ENCODE measurements at regions not wholly inside any gene's neighbourhood (a gene's known extent, or its start where the extent isn't known, plus 50 kb on each side); places are given as distances from the start of the nearest gene placed in this dataset.

- TF ChIP-seq CTCF (IDR thresholded peaks at IDR 0.05; ENCODE audit: low read length) (no peak), EZH2 (IDR thresholded peaks at IDR 0.05; ENCODE audit: borderline replicate concordance, low read length) (no peak)
Observed at GRCh38 chr20:4325548-4326187, 76.6 kb upstream of the ADRA1D start.
